ENCODE measurements at regions not wholly inside any gene's neighbourhood (a gene's known extent, or its start where the extent isn't known, plus 50 kb on each side); places are given as distances from the start of the nearest gene placed in this dataset.
"Not testable (repeated sequence)": the region's sequence is repeated elsewhere in the genome, so short reads cannot be mapped to it uniquely, and the experiment has no call there.

- no peak for DNase-seq (ENCODE audit: low spot score)
Observed at GRCh38 chr2:5150871-5151270, 541.3 kb upstream of the SOX11 start.

DNA sequence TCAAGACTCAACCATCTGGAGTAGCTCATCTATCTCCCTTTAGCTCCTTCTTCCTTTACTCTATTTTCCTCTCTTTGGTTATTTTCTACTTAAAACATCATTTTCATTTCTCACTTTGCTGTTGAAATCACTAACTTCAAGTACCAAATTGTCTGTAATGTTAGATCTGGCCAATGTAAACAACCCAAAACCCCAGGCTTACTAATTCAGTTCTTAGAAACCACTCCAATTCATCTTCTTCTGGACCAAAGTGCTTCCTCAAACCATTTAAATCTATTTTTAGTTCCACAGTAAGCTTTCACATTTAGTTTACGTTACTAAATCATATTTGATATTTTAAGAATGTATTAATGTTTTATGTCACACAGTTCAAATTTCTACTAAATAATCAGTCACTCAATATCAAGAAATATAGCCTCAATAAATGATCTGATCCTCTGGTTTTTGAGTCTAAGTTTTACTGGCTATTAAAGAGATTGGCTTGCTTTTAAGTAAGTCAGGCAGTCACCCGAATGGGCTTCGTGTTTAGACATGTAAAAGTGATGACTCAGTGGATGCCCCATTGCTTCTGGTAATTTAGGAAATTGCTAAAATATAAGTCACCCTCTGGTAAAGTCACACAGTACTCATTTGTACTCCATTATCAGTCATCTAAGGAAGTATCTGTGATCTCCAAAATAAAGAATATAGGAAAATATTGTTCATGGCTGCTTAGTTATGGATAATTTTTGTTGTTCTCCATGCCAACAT lies 527.2 kb upstream of the SOX11 start:
- DNase-seq (ENCODE audit: low spot score), result no peak

- DNase-seq (ENCODE audit: low spot score), result no peak
Observed at GRCh38 chr2:5172923-5173322, 519.3 kb upstream of the SOX11 start.

DNA sequence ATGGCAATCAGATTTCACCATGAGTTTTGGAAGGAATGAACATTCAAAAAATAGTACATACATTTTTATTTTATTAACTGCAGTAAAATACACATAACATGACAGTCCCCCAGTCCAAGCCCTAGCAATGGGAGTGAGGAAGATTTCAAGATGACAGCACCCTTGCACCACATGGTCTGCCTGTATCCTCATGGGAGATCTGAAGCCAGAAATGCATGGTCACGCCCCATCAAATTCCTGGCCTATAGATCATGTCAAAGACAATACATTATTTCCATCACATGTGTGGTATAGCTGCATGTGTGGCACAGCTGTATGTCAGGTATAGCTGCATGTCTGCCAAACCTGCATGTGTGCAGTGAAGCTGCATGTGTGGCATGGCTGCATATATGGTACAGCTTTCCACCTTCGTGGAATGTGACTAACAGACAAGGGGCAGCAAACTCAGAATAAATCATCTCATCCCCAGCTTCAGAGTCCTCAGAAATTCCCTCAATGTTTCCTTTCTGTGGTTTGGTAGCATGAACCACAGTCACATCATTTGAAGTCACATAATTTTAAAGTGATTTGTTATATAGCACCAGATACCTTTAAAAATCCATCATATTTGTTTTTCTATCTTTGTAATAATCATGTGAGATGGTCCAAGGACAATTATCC lies 518.2 kb upstream of the SOX11 start:
- no peak for DNase-seq (ENCODE audit: low spot score)

- no peak for DNase-seq (ENCODE audit: low spot score)
Observed at GRCh38 chr2:5175231-5175630, 517.0 kb upstream of the SOX11 start.

- no peak for DNase-seq (ENCODE audit: low spot score)
Observed at GRCh38 chr2:5176764-5177163, 515.4 kb upstream of the SOX11 start.

DNA sequence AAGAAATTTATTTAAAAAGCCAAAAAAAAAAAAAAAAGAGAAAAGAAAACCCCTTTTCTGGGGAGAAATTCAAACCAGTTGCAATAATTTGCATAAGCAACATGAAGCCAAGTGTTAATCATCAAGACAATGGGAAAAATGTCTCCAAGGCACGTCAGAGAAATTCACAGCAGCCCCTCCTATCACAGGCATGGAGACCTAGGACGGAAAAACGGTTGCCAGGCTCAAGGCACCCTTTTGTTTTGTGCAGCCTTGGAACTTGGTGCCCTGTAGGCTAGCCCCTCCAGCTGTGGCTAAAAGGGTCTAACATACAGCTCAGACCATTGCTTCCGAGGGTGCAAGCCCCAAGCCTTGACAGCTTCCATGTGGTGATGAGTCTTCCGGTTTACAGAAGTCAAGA lies 509.2 kb upstream of the SOX11 start:
- DNase-seq (ENCODE audit: low spot score), result no peak

GRCh38 chr2:5187283-5187682 lies 504.9 kb upstream of the SOX11 start:
- no peak for DNase-seq (ENCODE audit: low spot score)

DNA sequence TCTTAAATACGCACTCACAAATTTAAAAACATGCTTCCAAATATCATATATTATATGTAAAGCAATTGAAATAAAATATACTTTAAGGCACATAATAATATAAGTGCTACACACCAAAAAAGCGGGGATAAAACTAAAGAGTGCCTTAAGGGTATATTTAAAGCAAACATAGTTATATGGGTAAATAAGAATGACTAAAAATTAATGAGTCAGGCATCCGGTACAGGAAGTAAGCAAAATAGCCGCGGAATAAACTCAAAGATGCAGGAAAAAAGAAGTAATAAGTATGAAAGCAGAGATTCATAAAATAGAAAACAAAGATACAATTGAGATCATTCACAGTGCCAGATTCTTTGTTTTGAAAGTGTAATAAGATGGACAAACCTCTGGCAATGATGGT lies 503.5 kb upstream of the SOX11 start:
- DNase-seq (ENCODE audit: low spot score), result no peak

DNA sequence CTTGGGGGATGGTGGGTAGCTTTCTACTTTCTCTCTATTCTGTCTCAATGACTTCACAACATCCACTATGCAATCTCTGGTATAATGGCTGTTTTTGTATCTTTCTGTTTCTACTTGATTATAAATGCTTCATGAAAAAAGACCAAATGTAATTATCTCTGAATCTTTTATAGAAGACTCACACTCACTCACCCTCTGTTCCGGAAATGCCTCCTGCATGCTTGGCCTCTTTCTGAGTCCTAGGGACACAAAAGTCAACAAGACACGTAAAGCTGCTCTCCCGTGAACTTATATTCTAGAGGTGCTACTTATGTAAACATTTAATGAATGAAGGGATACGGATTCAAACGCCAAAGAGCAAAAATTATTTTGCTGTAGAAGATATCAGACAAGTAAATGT lies 502.2 kb upstream of the SOX11 start:
- DNase-seq (ENCODE audit: low spot score), result no peak

DNA sequence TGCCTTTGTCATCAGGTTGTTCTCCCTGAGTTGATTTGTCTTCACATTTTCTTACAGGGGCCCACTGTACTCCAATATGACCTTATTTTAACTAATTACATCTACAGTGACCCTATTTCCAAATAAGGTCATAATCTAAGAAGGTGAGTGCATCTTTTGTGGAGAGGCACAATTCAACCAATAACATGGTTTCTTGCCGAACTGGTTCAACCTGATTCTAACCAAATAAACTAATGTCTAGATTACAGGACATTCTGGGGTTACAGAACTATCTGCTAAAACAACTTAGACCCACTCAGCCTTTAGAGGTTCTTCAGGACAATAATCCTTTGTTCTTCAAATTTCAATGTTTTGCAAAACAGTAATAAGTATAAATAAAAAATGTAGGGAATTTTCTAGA lies 496.5 kb upstream of the SOX11 start:
- DNase-seq (ENCODE audit: low spot score), result no peak

DNA sequence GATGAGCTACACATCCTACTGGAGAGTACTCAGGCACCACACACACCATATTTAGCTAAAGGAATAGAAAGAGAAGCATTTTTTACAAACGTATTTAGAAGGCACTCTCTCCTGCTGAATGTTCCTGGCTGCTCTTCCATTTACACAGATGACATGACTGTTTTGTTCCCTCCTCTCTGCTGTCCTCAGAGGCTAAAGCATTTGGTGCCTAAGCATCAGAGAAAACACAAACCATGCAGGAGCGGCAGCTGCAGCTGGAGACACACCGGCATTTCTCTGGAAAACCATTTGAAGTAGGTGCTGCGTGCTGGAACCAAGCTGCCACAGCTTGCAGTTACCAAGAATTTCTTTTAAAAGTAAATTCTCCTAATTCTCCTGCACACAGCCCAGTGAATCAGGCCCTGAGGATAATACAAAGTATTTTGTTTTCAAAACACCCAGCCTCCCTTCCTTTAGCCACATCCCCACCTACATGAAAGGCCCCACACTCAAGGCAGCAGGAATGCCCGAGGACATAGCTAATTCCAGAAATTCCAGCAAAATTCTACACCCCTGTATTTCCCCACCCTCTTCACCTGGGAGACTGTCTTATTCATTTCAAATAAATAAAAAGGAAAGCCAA lies 488.9 kb upstream of the SOX11 start:
- no peak for DNase-seq (ENCODE audit: low spot score)

DNA sequence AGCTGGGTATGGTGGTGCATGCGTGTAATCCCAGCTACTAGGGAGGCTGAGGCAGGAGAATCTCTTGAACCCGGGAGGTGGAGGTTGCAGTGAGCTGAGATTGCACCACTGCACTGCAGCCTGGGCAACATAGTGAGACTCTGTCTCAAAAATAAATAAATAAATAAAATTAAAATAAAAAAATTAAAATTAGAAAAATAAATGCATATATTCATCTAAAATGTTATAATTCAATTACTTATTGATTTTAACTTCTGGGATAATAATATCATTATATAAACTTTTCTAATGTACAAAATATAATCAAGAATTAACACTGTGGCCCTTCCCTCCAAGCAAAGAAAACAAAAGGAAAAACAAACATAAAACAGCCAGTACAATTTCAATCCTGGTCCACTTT lies 485.4 kb upstream of the SOX11 start:
- DNase-seq (ENCODE audit: low spot score), result not testable (repeated sequence)

DNA sequence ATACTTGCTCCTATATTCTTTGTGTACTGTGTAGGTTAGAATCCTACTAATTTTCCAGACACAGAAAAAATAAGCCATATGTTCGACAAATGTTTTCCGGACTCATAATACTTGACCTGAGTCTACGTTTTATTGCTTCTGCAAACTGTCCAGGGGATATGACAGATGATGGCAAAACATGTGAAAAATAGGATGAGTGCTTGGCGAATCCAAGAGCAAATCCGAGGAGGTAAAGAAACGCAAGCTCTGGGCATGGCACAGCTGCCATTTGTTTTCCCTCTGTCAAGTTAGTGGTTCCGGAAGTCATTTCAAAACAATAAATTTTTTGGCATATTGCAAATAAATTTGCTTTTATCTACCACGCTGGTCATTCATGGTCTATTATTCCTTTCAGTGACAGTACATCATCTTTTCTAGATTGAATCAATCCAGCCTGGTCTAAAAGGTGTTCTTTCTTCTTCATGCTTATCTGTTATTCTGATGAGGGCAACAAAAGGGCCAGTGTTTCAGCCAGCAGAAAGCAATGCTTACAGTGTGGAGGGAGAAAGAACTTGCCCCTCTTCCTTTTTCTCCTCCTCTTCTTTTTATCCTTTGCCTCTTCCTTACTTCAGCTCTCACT lies 476.1 kb upstream of the SOX11 start:
- DNase-seq (ENCODE audit: low spot score), result peak; percentile 5

GRCh38 chr2:5227062-5227699 lies 465.0 kb upstream of the SOX11 start:
- DNase-seq (ENCODE audit: low spot score), result no peak

DNA sequence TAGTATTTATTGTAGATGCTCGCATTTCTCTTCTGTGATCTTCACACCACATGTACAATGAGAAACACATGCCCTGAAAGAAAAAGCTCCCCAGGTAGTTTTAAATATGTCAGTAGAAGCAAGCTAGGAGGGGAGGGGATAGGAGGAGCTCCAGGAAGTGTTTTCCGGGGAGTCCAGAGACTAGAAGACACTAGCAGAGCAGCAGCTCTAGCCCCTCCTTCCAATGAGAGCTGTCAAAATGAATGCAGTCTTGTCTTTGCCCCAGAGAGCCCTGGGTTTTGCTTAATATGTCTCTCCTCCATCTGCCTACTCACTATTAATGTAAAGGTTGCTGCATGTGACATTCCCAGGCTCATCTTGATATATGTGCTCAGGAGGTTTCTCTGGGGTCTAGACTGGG lies 462.6 kb upstream of the SOX11 start:
- DNase-seq (ENCODE audit: low spot score), result no peak

GRCh38 chr2:5230444-5230843 lies 461.7 kb upstream of the SOX11 start:
- DNase-seq (ENCODE audit: low spot score), result no peak

DNA sequence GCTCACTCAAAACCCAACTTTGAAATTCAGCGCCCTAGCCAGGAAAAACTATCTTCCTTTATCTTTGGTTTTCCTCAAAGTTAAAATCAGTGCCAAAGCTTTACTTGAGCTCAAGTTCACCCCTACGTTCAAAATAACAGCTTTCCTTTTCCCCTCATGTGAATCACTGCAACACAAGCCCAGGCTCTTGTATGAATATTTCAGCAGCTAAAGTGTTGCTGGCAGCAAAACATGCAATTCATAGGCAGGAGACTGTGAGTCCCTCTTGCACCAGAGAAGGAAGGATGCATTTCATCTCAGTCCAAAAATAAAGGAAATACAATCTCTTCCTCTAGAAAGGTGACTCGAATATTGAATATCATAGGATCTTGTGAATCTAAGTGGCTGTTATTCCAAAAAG lies 461.3 kb upstream of the SOX11 start:
- no peak for DNase-seq (ENCODE audit: low spot score)

GRCh38 chr2:5231287-5231686 lies 460.9 kb upstream of the SOX11 start:
- DNase-seq (ENCODE audit: low spot score), result no peak

DNA sequence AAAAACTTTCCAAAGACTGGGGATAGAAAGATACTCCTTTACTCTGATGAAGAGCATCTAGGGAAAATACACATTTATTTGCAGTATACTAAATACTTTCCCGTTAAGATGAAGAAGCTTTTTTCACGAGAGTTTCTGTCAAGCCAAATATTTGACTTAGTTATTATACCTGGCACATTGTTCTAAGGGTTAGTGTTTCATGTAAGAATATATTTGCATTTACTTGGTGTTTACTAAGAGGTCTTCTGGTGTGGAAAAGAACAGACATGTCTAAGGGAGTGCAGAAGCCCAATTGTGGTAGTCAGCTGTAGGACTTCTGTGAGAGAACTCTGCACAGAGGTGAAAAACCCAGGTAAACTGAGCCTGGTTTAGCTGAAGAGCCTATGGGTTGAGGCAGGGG lies 457.6 kb upstream of the SOX11 start:
- no peak for DNase-seq (ENCODE audit: low spot score)

DNA sequence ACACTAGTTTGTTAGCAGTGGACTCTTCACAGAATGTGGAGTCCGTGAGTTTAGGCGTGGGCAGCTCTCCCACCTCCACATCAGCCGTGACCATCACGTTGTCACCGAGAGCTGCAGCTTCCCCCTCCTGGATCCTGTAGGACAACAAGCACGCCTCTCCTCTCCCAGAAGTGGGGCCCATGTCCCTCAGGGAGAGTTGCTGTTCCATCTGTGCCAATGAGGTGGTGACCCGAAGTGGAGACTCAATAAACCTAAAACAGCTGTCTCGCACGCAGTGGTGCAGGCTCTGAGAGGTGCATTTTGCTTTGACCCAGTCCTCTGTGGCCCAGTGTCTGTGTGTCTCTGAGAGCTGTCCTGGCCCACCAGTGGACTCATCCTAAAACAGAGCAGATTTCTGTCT lies 456.5 kb upstream of the SOX11 start:
- DNase-seq (ENCODE audit: low spot score), result no peak

- DNase-seq (ENCODE audit: low spot score), result no peak
Observed at GRCh38 chr2:5236249-5236648, 455.9 kb upstream of the SOX11 start.

- no peak for DNase-seq (ENCODE audit: low spot score)
Observed at GRCh38 chr2:5242751-5243150, 449.4 kb upstream of the SOX11 start.

Measured in pons (tissue), 1 donor.